OCI-LY7 (cell line): ENCODE measurements at regions not wholly inside any gene's neighbourhood (a gene's known extent, or its start where the extent isn't known, plus 50 kb on each side); places are given as distances from the start of the nearest gene placed in this dataset.

Experiments
- CTCF ChIP-seq: fragments of 200-600 bp; sonication (generic); conservative IDR thresholded peaks from 2 replicates; pipeline ENCODE4 v1.5.1; 2014; ENCODE audit warnings: mild to moderate bottlenecking, antibody characterized with exemption, low read length, moderate library complexity, mixed read lengths
- EZH2phosphoT487 ChIP-seq: fragments of 200-600 bp; sonication (generic); IDR thresholded peaks from 2 replicates; pipeline ENCODE4 v1.6.1; 2018; ENCODE audit warnings: low read depth, borderline replicate concordance, mild to moderate bottlenecking, mixed run types, antibody characterized with exemption, low read length, moderate library complexity, mixed read lengths

GRCh38 chr10:33559105-33559504 lies 224.6 kb upstream of the NRP1 start:
- TF ChIP-seq CTCF (no peak), EZH2phosphoT487 (no peak)
